ENCODE measurements at regions not wholly inside any gene's neighbourhood (a gene's known extent, or its start where the extent isn't known, plus 50 kb on each side); places are given as distances from the start of the nearest gene placed in this dataset.

GRCh38 chr12:105423237-105423636, 92.7 kb downstream of the C12orf75 start:
- TF ChIP-seq CTCF (IDR thresholded peaks at IDR 0.05 in 2 of 3, conservative IDR thresholded peaks at IDR 0.05 in 1 of 3; ENCODE audit: borderline replicate concordance in 1 of 3, insufficient read depth in 1 of 3, low read depth in 2 of 3, low read length in 2 of 3) (no peak), MAX (IDR thresholded peaks at IDR 0.05) (no peak), EZH2 (IDR thresholded peaks at IDR 0.05) (no peak), JUND (IDR thresholded peaks at IDR 0.05) (no peak), YY1 (IDR thresholded peaks at IDR 0.05; ENCODE audit: extremely low read depth, insufficient replicate concordance, low read depth, low read length) (no peak)
